GM12878 (cell line): ENCODE measurements at regions not wholly inside any gene's neighbourhood (a gene's known extent, or its start where the extent isn't known, plus 50 kb on each side); places are given as distances from the start of the nearest gene placed in this dataset.

Experiments
- ATAC-seq: fragments of 200-7000 bp; cut with Tn5 transposase; 3 replicates; pipeline ENCODE4 v1.9.1; 2020; ENCODE audit warnings: mild to moderate bottlenecking, moderate library complexity
- BruUV-seq: library from RNA; stranded (reverse); fragments of 400-500 nt; replicated peaks from 2 replicates; lab custom pipeline; 2021; lab: Mats Ljungman, UMichigan
- CTCF ChIA-PET: fragments of 300-600 bp; sonication (Branson Sonifier 250); formaldehyde crosslinking; extraction: SDS; loops from one replicate; lab custom pipeline; 2021; ENCODE audit warnings: inconsistent platforms; lab: Yijun Ruan, JAX
- POLR2A ChIA-PET: fragments of 350-600 bp; formaldehyde crosslinking; extraction: SDS; loops from one replicate; lab custom pipeline; 2021; ENCODE audit warnings: inconsistent platforms; lab: Charles Lee
- RAD21 ChIA-PET: fragments of 300-600 bp; sonication (Branson Sonifier 250); formaldehyde crosslinking; loops from one replicate; lab custom pipeline; 2023; ENCODE audit warnings: antibody characterized with exemption; ENCODE audit not compliant: unreplicated experiment; lab: Charles Lee
- SMC1A ChIA-PET: fragments of 300-600 bp; sonication (Branson Sonifier 250); formaldehyde crosslinking; loops from one replicate; lab custom pipeline; 2023; ENCODE audit not compliant: unreplicated experiment, uncharacterized antibody; lab: Charles Lee
- DNase-seq: peaks from one replicate; pipeline ENCODE4 v3.0.0-alpha.2; 2011; ENCODE audit warnings: low read depth, low spot score
- FAIRE-seq: peaks from 3 replicates; lab custom pipeline; 2011; peaks lifted over from hg19 to GRCh38; lab: Jason Lieb, UNC
- H2AFZ ChIP-seq: 2 replicates; pipeline ENCODE4 v1.6.0; 2011; ENCODE audit warnings: low read depth, low read length, control low read depth; ENCODE audit not compliant: control insufficient read depth
- H3K27ac ChIP-seq: 2 replicates; pipeline ENCODE4 v1.5.1; 2011; ENCODE audit warnings: control low read depth; ENCODE audit not compliant: control insufficient read depth, insufficient read depth
- H3K27me3 ChIP-seq, 2 experiments: replicated peaks in 1 of 2; 2 replicates each; pipeline versions ENCODE4 v1.6.0 to v1.6.1; 2011; ENCODE audit warnings: low read length in 1 of 2; ENCODE audit not compliant: control insufficient read depth in 2 of 2, insufficient read depth in 2 of 2
- H3K36me3 ChIP-seq, 2 experiments: 2 replicates each; pipeline ENCODE4 v1.5.1; 2011; ENCODE audit warnings: low read length in 1 of 2; ENCODE audit not compliant: control insufficient read depth in 2 of 2, insufficient read depth in 2 of 2
- H3K4me1 ChIP-seq: 2 replicates; pipeline ENCODE4 v1.6.1; 2011; ENCODE audit warnings: mild to moderate bottlenecking, low read length, moderate library complexity, mixed read lengths; ENCODE audit not compliant: control insufficient read depth, insufficient read depth
- H3K4me2 ChIP-seq: 2 replicates; pipeline ENCODE4 v1.6.0; 2011; ENCODE audit warnings: control low read depth; ENCODE audit not compliant: control insufficient read depth, insufficient read depth
- H3K4me3 ChIP-seq: fragments of 200-600 bp; sonication (generic); 2 replicates; pipeline ENCODE4 v1.5.1; 2016
- H3K79me2 ChIP-seq: 2 replicates; pipeline ENCODE4 v1.6.0; 2011; ENCODE audit warnings: low read length; ENCODE audit not compliant: control insufficient read depth, insufficient read depth
- H3K9ac ChIP-seq: 2 replicates; pipeline ENCODE4 v1.8.0; 2011; ENCODE audit warnings: low read length, control low read depth, mixed read lengths; ENCODE audit not compliant: control insufficient read depth, insufficient read depth
- H3K9me3 ChIP-seq: replicated peaks from 3 replicates; pipeline ENCODE4 v1.5.1; 2011; ENCODE audit warnings: mild to moderate bottlenecking, low read length; ENCODE audit not compliant: control insufficient read depth, insufficient read depth
- H4K20me1 ChIP-seq: 2 replicates; pipeline ENCODE4 v1.6.0; 2011; ENCODE audit not compliant: control insufficient read depth, insufficient read depth
- BACH1 ChIP-seq: fragments of 450-650 bp; IDR thresholded peaks from 2 replicates; pipeline ENCODE4 v1.6.1; 2017; ENCODE audit warnings: mild to moderate bottlenecking, borderline replicate concordance
- CREB1 ChIP-seq: IDR thresholded peaks from 2 replicates; pipeline ENCODE4 v1.6.1; 2012; ENCODE audit warnings: low read depth, mild to moderate bottlenecking, inconsistent platforms
- ESRRA ChIP-seq: IDR thresholded peaks from 2 replicates; pipeline ENCODE4 v1.6.1; 2012; ENCODE audit warnings: mild to moderate bottlenecking, low read length, improper control_type of control experiment
- FOS ChIP-seq: IDR thresholded peaks from 3 replicates; pipeline ENCODE4 v1.6.1; 2011; ENCODE audit warnings: borderline replicate concordance; ENCODE audit not compliant: insufficient read length; ENCODE audit errors: extremely low read depth
- NBN ChIP-seq: fragments of 450-650 bp; IDR thresholded peaks from 2 replicates; pipeline ENCODE4 v1.6.1; 2016
- NFXL1 ChIP-seq: fragments of 450-650 bp; IDR thresholded peaks from 2 replicates; pipeline ENCODE4 v1.6.1; 2017; ENCODE audit warnings: antibody characterized with exemption, mild to moderate bottlenecking, borderline replicate concordance
- RAD21 ChIP-seq: IDR thresholded peaks from 2 replicates; pipeline ENCODE4 v1.6.1; 2011; ENCODE audit warnings: mild to moderate bottlenecking, low read depth, low read length, moderate library complexity; ENCODE audit not compliant: insufficient read depth
- RBBP5 ChIP-seq: fragments of 200-600 bp; sonication (generic); conservative IDR thresholded peaks from 2 replicates; pipeline ENCODE4 v1.6.1; 2016
- RCOR1 ChIP-seq: conservative IDR thresholded peaks from 2 replicates; pipeline ENCODE4 v1.6.1; 2012; ENCODE audit warnings: low read depth, low read length, improper control_type of control experiment
- SMAD1 ChIP-seq: fragments of 450-650 bp; IDR thresholded peaks from 2 replicates; pipeline ENCODE4 v1.6.1; 2018; ENCODE audit warnings: mild to moderate bottlenecking, low read depth; ENCODE audit not compliant: partially characterized antibody
- YY1 ChIP-seq: IDR thresholded peaks from 2 replicates; pipeline ENCODE4 v1.6.1; 2011; ENCODE audit warnings: low read depth, mild to moderate bottlenecking, low read length
- ZBED1 ChIP-seq: IDR thresholded peaks from 2 replicates; pipeline ENCODE4 v1.6.1; 2016; ENCODE audit warnings: borderline replicate concordance
- ZNF274 ChIP-seq: IDR thresholded peaks from one replicate; pipeline ENCODE4 v1.8.0; 2011; ENCODE audit not compliant: insufficient read length, insufficient read depth
- ZZZ3 ChIP-seq: IDR thresholded peaks from 2 replicates; pipeline ENCODE4 v1.6.1; 2011; ENCODE audit warnings: low read depth; ENCODE audit not compliant: control insufficient read depth, insufficient read length
- WGBS: methylation state at CpG from one replicate; pipeline ENCODE4 v1.1.6; 2016; ENCODE audit warnings: low lambda C conversion rate; ENCODE audit not compliant: insufficient replicate concordance, insufficient coverage; ENCODE audit errors: missing lambda C conversion rate; 5-methylcytosine and 5-hydroxymethylcytosine counted together
- in situ Hi-C: fragments of 300-500 bp; cut with MboI; formaldehyde crosslinking; loops from 9 replicates; pipeline ENCODE4 v1.14.3; 2018; ENCODE audit warnings: mixed read lengths
- intact Hi-C: fragments of 100-400 bp; cut with micrococcal nuclease; formaldehyde crosslinking; loops from one replicate; pipeline ENCODE4 v1.14.2; 2022; ENCODE audit not compliant: unreplicated experiment

DNA sequence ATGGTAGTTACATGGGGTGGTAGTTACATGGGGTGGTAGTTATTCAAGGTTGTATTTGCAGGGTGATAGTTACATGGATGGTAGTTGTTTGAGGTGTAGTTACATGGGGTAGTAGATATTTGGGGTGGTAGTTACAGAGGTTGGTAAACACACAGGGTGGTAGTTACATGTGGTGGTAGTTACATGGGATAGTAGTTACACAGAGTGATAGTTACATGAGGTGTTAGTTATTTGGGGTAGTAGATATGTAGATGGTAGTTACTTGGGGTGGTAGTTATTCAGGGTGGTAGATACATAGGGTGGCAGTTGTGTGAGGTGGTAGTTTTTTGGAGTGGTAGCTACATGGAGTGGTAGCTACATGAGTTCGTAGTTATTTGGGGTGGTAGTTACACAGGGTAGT is 221.3 kb upstream of the CST7 start:
- Histone ChIP-seq H3K9ac (no peak overlapping the region), H3K4me2 (no peak overlapping the region), H3K4me1 (no peaks in the 10 kb centered on the region), H3K27ac (no peak overlapping the region), H2AFZ (no peak overlapping the region), H4K20me1 (no peaks in the 10 kb centered on the region), H3K27me3 (peaks cover 0 to 2% of the 10 kb centered on the region in 2 experiments; a peak in 3 of 4 replicates), H3K79me2 (no peaks in the 10 kb centered on the region), H3K9me3 (no peaks in the 10 kb centered on the region), H3K4me3 (no peak overlapping the region), H3K36me3 (no peaks in the 10 kb centered on the region)
- SMC1A ChIA-PET, result no interaction called here
- no peak for DNase-seq
- intact Hi-C loops, result no loop called here
- BruUV-seq, result no TSS peak
- CTCF ChIA-PET, result no interaction called here
- in situ Hi-C loops, result no loop called here
- RAD21 ChIA-PET, result no interaction called here
- TF ChIP-seq ZNF274 (no peak), NBN (no peak), RBBP5 (no peak), FOS (no peak), ESRRA (no peak), NFXL1 (no peak), YY1 (no peak), RAD21 (no peak), SMAD1 (no peak), ZZZ3 (no peak), ZBED1 (no peak), CREB1 (no peak), RCOR1 (no peak), BACH1 (no peak)
- TF ChIP-seq, all 136 proteins: peak for 0
- FAIRE-seq (no peak), ATAC-seq (no peak)
- POLR2A ChIA-PET, result no interaction called here
- 0% methylated on average over 1 of the region's 1 CpG for WGBS
